ENCODE measurements at regions not wholly inside any gene's neighbourhood (a gene's known extent, or its start where the extent isn't known, plus 50 kb on each side); places are given as distances from the start of the nearest gene placed in this dataset.

GRCh38 chr2:8134985-8135682 is 546.7 kb upstream of the ID2 start:
- WGBS, result 91% methylated on average over 9 of the region's 13 CpGs
- no peak overlapping the region for H4K8ac ChIP-seq (ENCODE audit: low read length)
- H2BK120ac ChIP-seq (ENCODE audit: low read depth, low read length), result no peak overlapping the region
- no peak overlapping the region for H3K14ac ChIP-seq (ENCODE audit: low read length in 2 of 2)
- H3K23ac ChIP-seq (ENCODE audit: low read length in 2 of 2), result no peak overlapping the region
- H2BK12ac ChIP-seq (ENCODE audit: low read length in 2 of 2), result no peak overlapping the region
- H3K9me3 ChIP-seq (ENCODE audit: control insufficient read depth, low read length), result no peaks in the 10 kb centered on the region
- no peak overlapping the region for H3K4me3 ChIP-seq (ENCODE audit: insufficient read depth in 1 of 2, low read depth in 1 of 2, low read length in 2 of 2)
- H2BK5ac ChIP-seq (ENCODE audit: low read depth, low read length, poor library complexity, severe bottlenecking), result no peak overlapping the region
- H3K27ac ChIP-seq (ENCODE audit: low read length, poor library complexity, severe bottlenecking), result no peak overlapping the region
- no peaks in the 10 kb centered on the region for H3K36me3 ChIP-seq (ENCODE audit: control insufficient read depth in 1 of 2, insufficient read depth in 2 of 2, low read depth in 1 of 2, low read length in 2 of 2)
- no peak overlapping the region for H2BK15ac ChIP-seq (ENCODE audit: low read depth, poor library complexity, severe bottlenecking)
- peaks cover 2% of the 10 kb centered on the region for H3K4me1 ChIP-seq (ENCODE audit: control insufficient read depth, insufficient read depth, low read depth, low read length)
- no peak for DNase-seq
- H3K4ac ChIP-seq (ENCODE audit: low read depth in 1 of 2, low read length in 2 of 2), result no peak overlapping the region
- H3K27me3 ChIP-seq (ENCODE audit: control insufficient read depth in 1 of 2, insufficient read depth in 1 of 2, low read length in 2 of 2), result peaks cover 0 to 4% of the 10 kb centered on the region in 2 experiments
- H4K91ac ChIP-seq (ENCODE audit: low read length), result no peak overlapping the region
- no peak overlapping the region for H3K18ac ChIP-seq (ENCODE audit: low read depth in 1 of 2, low read length in 2 of 2)
- no peak overlapping the region for H3K9ac ChIP-seq (ENCODE audit: low read length)
- no peak overlapping the region for H2AK5ac ChIP-seq (ENCODE audit: low read length, severe bottlenecking)
- H3K79me1 ChIP-seq (replicated peaks; ENCODE audit: low read length, poor library complexity, severe bottlenecking), result no peaks in the 10 kb centered on the region
- no peak overlapping the region for H3K4me2 ChIP-seq (ENCODE audit: low read length, poor library complexity, severe bottlenecking)
- no peak overlapping the region for H2AFZ ChIP-seq (ENCODE audit: low read depth, low read length)

- Histone ChIP-seq H4K91ac (ENCODE audit: low read length) (no peak overlapping the region), H3K36me3 (ENCODE audit: control insufficient read depth in 1 of 2, insufficient read depth in 2 of 2, low read depth in 1 of 2, low read length in 2 of 2) (no peaks in the 10 kb centered on the region), H3K9me3 (ENCODE audit: control insufficient read depth, low read length) (no peaks in the 10 kb centered on the region), H2BK5ac (ENCODE audit: low read depth, low read length, poor library complexity, severe bottlenecking) (no peak overlapping the region), H3K4ac (ENCODE audit: low read depth in 1 of 2, low read length in 2 of 2) (no peak overlapping the region), H3K27ac (ENCODE audit: low read length, poor library complexity, severe bottlenecking) (no peak overlapping the region), H2AFZ (ENCODE audit: low read depth, low read length) (no peak overlapping the region), H3K18ac (ENCODE audit: low read depth in 1 of 2, low read length in 2 of 2) (no peak overlapping the region), H3K27me3 (ENCODE audit: control insufficient read depth in 1 of 2, insufficient read depth in 1 of 2, low read length in 2 of 2) (peaks cover 0 to 4% of the 10 kb centered on the region in 2 experiments), H4K8ac (ENCODE audit: low read length) (no peak overlapping the region), H3K4me2 (ENCODE audit: low read length, poor library complexity, severe bottlenecking) (no peak overlapping the region), H3K9ac (ENCODE audit: low read length) (no peak overlapping the region), H3K4me1 (ENCODE audit: control insufficient read depth, insufficient read depth, low read depth, low read length) (peaks cover 2% of the 10 kb centered on the region), H3K23ac (ENCODE audit: low read length in 2 of 2) (no peak overlapping the region), H2AK5ac (ENCODE audit: low read length, severe bottlenecking) (no peak overlapping the region), H3K79me1 (replicated peaks; ENCODE audit: low read length, poor library complexity, severe bottlenecking) (no peaks in the 10 kb centered on the region), H2BK15ac (ENCODE audit: low read depth, poor library complexity, severe bottlenecking) (no peak overlapping the region), H2BK120ac (ENCODE audit: low read depth, low read length) (no peak overlapping the region), H2BK12ac (ENCODE audit: low read length in 2 of 2) (no peak overlapping the region), H3K14ac (ENCODE audit: low read length in 2 of 2) (no peak overlapping the region), H3K4me3 (ENCODE audit: insufficient read depth in 1 of 2, low read depth in 1 of 2, low read length in 2 of 2) (no peak overlapping the region)
- 58% methylated on average over 7 of the region's 7 CpGs for WGBS
- no peak for DNase-seq
Measured at GRCh38 chr2:8137801-8138200, 544.1 kb upstream of the ID2 start.

GRCh38 chr2:8138525-8138922 is 543.3 kb upstream of the ID2 start:
- Histone ChIP-seq H2BK12ac (ENCODE audit: low read length in 2 of 2) (no peak overlapping the region), H3K27me3 (ENCODE audit: control insufficient read depth in 1 of 2, insufficient read depth in 1 of 2, low read length in 2 of 2) (no peaks in the 10 kb centered on the region), H3K4me1 (ENCODE audit: control insufficient read depth, insufficient read depth, low read depth, low read length) (peaks cover 2% of the 10 kb centered on the region), H3K27ac (ENCODE audit: low read length, poor library complexity, severe bottlenecking) (no peak overlapping the region), H3K36me3 (ENCODE audit: control insufficient read depth in 1 of 2, insufficient read depth in 2 of 2, low read depth in 1 of 2, low read length in 2 of 2) (no peaks in the 10 kb centered on the region), H2AK5ac (ENCODE audit: low read length, severe bottlenecking) (no peak overlapping the region), H3K14ac (ENCODE audit: low read length in 2 of 2) (no peak overlapping the region), H4K91ac (ENCODE audit: low read length) (no peak overlapping the region), H3K79me1 (replicated peaks; ENCODE audit: low read length, poor library complexity, severe bottlenecking) (no peaks in the 10 kb centered on the region), H3K9ac (ENCODE audit: low read length) (peak overlapping the region; percentile 87), H3K18ac (ENCODE audit: low read depth in 1 of 2, low read length in 2 of 2) (no peak overlapping the region), H3K4me3 (ENCODE audit: insufficient read depth in 1 of 2, low read depth in 1 of 2, low read length in 2 of 2) (no peak overlapping the region), H2BK5ac (ENCODE audit: low read depth, low read length, poor library complexity, severe bottlenecking) (no peak overlapping the region), H4K8ac (ENCODE audit: low read length) (no peak overlapping the region), H3K4ac (ENCODE audit: low read depth in 1 of 2, low read length in 2 of 2) (no peak overlapping the region), H2AFZ (ENCODE audit: low read depth, low read length) (no peak overlapping the region), H2BK120ac (ENCODE audit: low read depth, low read length) (no peak overlapping the region), H3K9me3 (ENCODE audit: control insufficient read depth, low read length) (no peaks in the 10 kb centered on the region), H2BK15ac (ENCODE audit: low read depth, poor library complexity, severe bottlenecking) (no peak overlapping the region), H3K23ac (ENCODE audit: low read length in 2 of 2) (no peak overlapping the region), H3K4me2 (ENCODE audit: low read length, poor library complexity, severe bottlenecking) (no peak overlapping the region)
- 100% methylated on average over 2 of the region's 3 CpGs for WGBS
- no peak for DNase-seq

- H3K9me3 ChIP-seq (ENCODE audit: control insufficient read depth, low read length), result no peaks in the 10 kb centered on the region
- peak overlapping the region in 1 of 2 experiments; percentile 25 for H3K4me3 ChIP-seq (ENCODE audit: insufficient read depth in 1 of 2, low read depth in 1 of 2, low read length in 2 of 2)
Measured at GRCh38 chr2:8138923-8139667, 542.8 kb upstream of the ID2 start.

More at GRCh38 chr2:8138923-8139667, 542.8 kb upstream of the ID2 start:
- Histone ChIP-seq H4K91ac (ENCODE audit: low read length) (no peak overlapping the region), H3K4me1 (ENCODE audit: control insufficient read depth, insufficient read depth, low read depth, low read length) (peaks cover 2% of the 10 kb centered on the region), H3K23ac (ENCODE audit: low read length in 2 of 2) (no peak overlapping the region), H3K9ac (ENCODE audit: low read length) (peak overlapping the region; percentile 87), H3K36me3 (ENCODE audit: control insufficient read depth in 1 of 2, insufficient read depth in 2 of 2, low read depth in 1 of 2, low read length in 2 of 2) (no peaks in the 10 kb centered on the region), H3K4me2 (ENCODE audit: low read length, poor library complexity, severe bottlenecking) (no peak overlapping the region), H3K79me1 (replicated peaks; ENCODE audit: low read length, poor library complexity, severe bottlenecking) (no peaks in the 10 kb centered on the region), H2BK12ac (ENCODE audit: low read length in 2 of 2) (no peak overlapping the region), H2AFZ (ENCODE audit: low read depth, low read length) (no peak overlapping the region), H3K4ac (ENCODE audit: low read depth in 1 of 2, low read length in 2 of 2) (no peak overlapping the region), H2BK120ac (ENCODE audit: low read depth, low read length) (no peak overlapping the region), H3K18ac (ENCODE audit: low read depth in 1 of 2, low read length in 2 of 2) (no peak overlapping the region), H3K14ac (ENCODE audit: low read length in 2 of 2) (no peak overlapping the region), H2BK5ac (ENCODE audit: low read depth, low read length, poor library complexity, severe bottlenecking) (no peak overlapping the region), H3K27me3 (ENCODE audit: control insufficient read depth in 1 of 2, insufficient read depth in 1 of 2, low read length in 2 of 2) (no peaks in the 10 kb centered on the region), H4K8ac (ENCODE audit: low read length) (no peak overlapping the region), H2BK15ac (ENCODE audit: low read depth, poor library complexity, severe bottlenecking) (no peak overlapping the region), H3K27ac (ENCODE audit: low read length, poor library complexity, severe bottlenecking) (no peak overlapping the region), H2AK5ac (ENCODE audit: low read length, severe bottlenecking) (no peak overlapping the region)
- peak; percentile 27 for DNase-seq
- 90% methylated on average over 8 of the region's 10 CpGs for WGBS

Measured in mesenchymal stem cell (in vitro differentiated cells and primary cell).